Lung (tissue), 11 donors: ENCODE measurements at regions not wholly inside any gene's neighbourhood (a gene's known extent, or its start where the extent isn't known, plus 50 kb on each side); places are given as distances from the start of the nearest gene placed in this dataset.

Source experiments
- ATAC-seq: fragments of 200-7000 bp; cut with Tn5 transposase; one replicate; pipeline ENCODE4 v1.9.1; 2020; ENCODE audit warnings: moderate number of reproducible peaks; ENCODE audit not compliant: insufficient read depth, low FRiP score
- DNase-seq, 3 donors: peaks; one replicate each; pipeline ENCODE4 v3.0.0-alpha.2; 2013 to 2017
- H3K27ac ChIP-seq, 2 donors: one replicate each; pipeline ENCODE4 v1.5.1; 2013; ENCODE audit warnings: mild to moderate bottlenecking in 2 of 2, moderate library complexity in 2 of 2, control low read depth in 1 of 2, inconsistent platforms in 1 of 2, low read depth in 1 of 2, low read length in 1 of 2
- H3K27me3 ChIP-seq, 3 donors: one replicate each; pipeline ENCODE4 v1.5.1; 2013; ENCODE audit warnings: low read length in 2 of 3; ENCODE audit not compliant: control insufficient read depth in 3 of 3, insufficient read depth in 3 of 3
- H3K36me3 ChIP-seq, 4 donors: one replicate each; pipeline ENCODE4 v1.5.1; 2013; ENCODE audit warnings: low read length in 4 of 4, mild to moderate bottlenecking in 1 of 4, moderate library complexity in 1 of 4; ENCODE audit not compliant: control insufficient read depth in 4 of 4, insufficient read depth in 4 of 4
- H3K4me1 ChIP-seq, 5 donors: one replicate each; pipeline ENCODE4 v1.5.1; 2013; ENCODE audit warnings: low read length in 5 of 5, mild to moderate bottlenecking in 2 of 5, moderate library complexity in 1 of 5; ENCODE audit not compliant: control insufficient read depth in 5 of 5, insufficient read depth in 5 of 5
- H3K4me3 ChIP-seq: one replicate; pipeline ENCODE4 v1.5.1; 2013; ENCODE audit warnings: mild to moderate bottlenecking, control low read depth, moderate library complexity
- H3K9ac ChIP-seq, 2 donors: one replicate each; pipeline ENCODE4 v1.5.1; 2013; ENCODE audit warnings: low read length in 2 of 2, control low read depth in 1 of 2; ENCODE audit not compliant: insufficient read depth in 1 of 2
- H3K9me3 ChIP-seq, 4 donors: one replicate each; pipeline ENCODE4 v1.5.1; 2013; ENCODE audit warnings: low read length in 3 of 4, mild to moderate bottlenecking in 1 of 4, moderate library complexity in 1 of 4; ENCODE audit not compliant: control insufficient read depth in 4 of 4, insufficient read depth in 3 of 4
- CTCF ChIP-seq: IDR thresholded peaks from 2 replicates; pipeline ENCODE4 v1.5.1; 2012; ENCODE audit warnings: mild to moderate bottlenecking; ENCODE audit errors: control extremely low read depth, extremely low read depth
- WGBS, 2 donors: extraction: QIAGEN DNeasy Blood & Tissue Kit; methylation state at CpG; one replicate each; pipeline ENCODE4 v1.1.7; 2013; 5-methylcytosine and 5-hydroxymethylcytosine counted together
- donor health status: control.
- donor health status: control.
- donor health status: Bipolar disorder and iron deficiency.
- donor health status: healthy.
- donor health status: DM: yes; HTN: yes; CAD: no.

GRCh38 chr18:2178036-2178435 lies 393.3 kb downstream of the METTL4 start:
- no peak overlapping the region for H3K27ac ChIP-seq
- no peak for ATAC-seq
- peaks cover 0 to 3% (median 0%) of the 10 kb centered on the region in 4 donors for H3K9me3 ChIP-seq
- H3K4me1 ChIP-seq, result no peaks in the 10 kb centered on the region
- 51 to 75% methylated on average over 5 of the region's 5 CpGs for WGBS, 2 donors
- no peaks in the 10 kb centered on the region for H3K36me3 ChIP-seq
- H3K9ac ChIP-seq, result no peak overlapping the region
- TF ChIP-seq CTCF, result no peak
- H3K4me3 ChIP-seq, result no peak overlapping the region
- H3K27me3 ChIP-seq, result no peaks in the 10 kb centered on the region
- DNase-seq, result no peak

DNA sequence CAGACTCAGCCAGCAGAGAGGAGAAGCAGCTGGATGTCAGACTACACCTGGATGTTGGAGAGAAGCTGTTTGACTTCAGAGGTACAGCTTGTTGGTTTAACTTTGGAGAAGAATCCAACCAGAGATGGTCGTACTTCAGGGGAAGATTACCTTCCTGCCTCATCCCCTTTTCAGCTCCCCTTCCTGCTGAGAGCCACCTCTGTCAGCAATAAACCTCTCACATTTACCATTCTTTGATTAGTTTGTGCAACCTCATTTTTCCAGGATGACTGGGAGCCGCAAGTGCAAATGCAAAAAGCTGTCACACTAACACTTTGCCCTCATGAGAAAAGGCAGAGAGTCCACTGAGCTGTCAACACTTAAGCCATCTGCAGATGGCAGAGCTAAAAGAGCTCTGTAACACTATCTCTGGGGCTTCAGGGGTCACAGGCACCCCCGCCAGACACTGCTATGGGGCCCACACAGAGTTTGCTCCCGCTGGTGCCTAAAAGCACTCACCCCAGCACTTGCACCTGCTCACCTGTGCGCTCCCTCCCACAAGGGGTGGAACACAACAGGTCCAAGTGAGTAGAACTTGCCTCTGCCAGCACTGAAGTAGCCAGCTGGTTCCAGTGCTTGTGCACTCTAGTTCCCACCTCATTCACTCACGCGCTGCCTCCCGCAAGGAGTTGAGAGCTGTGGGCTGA lies 391.7 kb downstream of the METTL4 start:
- Histone ChIP-seq H3K9me3 (peaks cover 0 to 3% (median 0%) of the 10 kb centered on the region in 4 donors), H3K4me1 (no peaks in the 10 kb centered on the region), H3K9ac (no peak overlapping the region), H3K27ac (no peak overlapping the region), H3K36me3 (no peaks in the 10 kb centered on the region), H3K27me3 (no peaks in the 10 kb centered on the region), H3K4me3 (no peak overlapping the region)
- 92 to 93% methylated on average over 8 of the region's 8 CpGs for WGBS, 2 donors
- TF ChIP-seq CTCF, result no peak
- DNase-seq (no peak), ATAC-seq (no peak)

DNA sequence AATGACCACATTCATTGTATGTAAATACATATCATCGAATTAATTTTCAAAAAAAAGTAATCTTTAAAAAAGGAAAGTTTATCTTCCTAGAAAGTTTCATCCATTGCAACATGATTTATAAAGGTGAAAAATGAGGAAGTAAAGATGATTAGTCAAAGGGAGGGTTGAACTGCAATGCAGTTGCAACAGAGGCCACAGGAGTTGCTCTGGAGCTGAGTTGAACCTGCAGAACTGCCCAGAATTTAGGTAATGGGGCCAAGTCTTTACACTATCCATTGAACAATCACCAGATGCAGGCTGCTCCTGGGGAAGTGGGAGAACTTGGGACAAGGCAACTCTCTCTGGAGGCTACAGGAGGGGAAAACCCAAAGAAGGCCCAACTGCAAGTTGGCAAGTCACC lies 390.7 kb downstream of the METTL4 start:
- Histone ChIP-seq H3K9ac (no peak overlapping the region), H3K36me3 (no peaks in the 10 kb centered on the region), H3K4me3 (no peak overlapping the region), H3K27ac (no peak overlapping the region), H3K27me3 (no peaks in the 10 kb centered on the region), H3K9me3 (peaks cover 0 to 3% (median 0%) of the 10 kb centered on the region in 4 donors), H3K4me1 (no peaks in the 10 kb centered on the region)
- DNase-seq, result no peak
- WGBS, 2 donors, result 74 to 83% methylated on average over 1 of the region's 1 CpG
- TF ChIP-seq CTCF, result no peak
- ATAC-seq, result no peak

GRCh38 chr18:2183432-2183831 lies 387.9 kb downstream of the METTL4 start:
- Histone ChIP-seq H3K9me3 (peaks cover 0 to 3% (median 0%) of the 10 kb centered on the region in 4 donors), H3K4me3 (no peak overlapping the region), H3K9ac (no peak overlapping the region), H3K27ac (no peak overlapping the region), H3K36me3 (no peaks in the 10 kb centered on the region), H3K4me1 (no peaks in the 10 kb centered on the region), H3K27me3 (no peaks in the 10 kb centered on the region)
- WGBS, 2 donors, result 89 to 92% methylated on average over 5 of the region's 5 CpGs
- ATAC-seq (no peak), DNase-seq (no peak)
- no peak for TF ChIP-seq CTCF
